ENCODE measurements at regions not wholly inside any gene's neighbourhood (a gene's known extent, or its start where the extent isn't known, plus 50 kb on each side); places are given as distances from the start of the nearest gene placed in this dataset.
A peak's percentile ranks its signal among the peaks of the same experiment; 100 is the strongest.

DNA sequence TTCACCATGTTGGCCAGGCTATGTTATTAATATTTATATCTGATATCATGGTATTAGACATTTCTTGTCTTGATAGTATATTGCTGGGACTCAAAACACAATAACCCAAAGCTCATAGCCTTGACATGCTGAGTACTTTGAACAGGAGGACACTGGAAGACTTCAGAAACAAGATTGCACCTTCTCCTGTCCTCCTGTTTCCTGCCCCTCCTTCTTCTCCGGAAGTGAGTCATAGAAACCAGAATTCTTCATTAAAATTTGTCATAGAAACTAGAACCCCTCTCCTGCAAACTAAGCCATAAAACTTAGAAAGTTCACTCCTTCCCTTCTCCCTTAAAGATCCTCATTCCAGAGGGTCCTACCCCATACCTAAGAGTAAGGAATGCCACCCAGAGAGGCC, 400.2 kb downstream of the SLITRK5 start:
- Histone ChIP-seq H3K4me1 (ENCODE audit: control insufficient read depth, insufficient read depth, low read length) (no peaks in the 10 kb centered on the region), H3K27me3 (ENCODE audit: control insufficient read depth, insufficient read depth, low read length) (no peaks in the 10 kb centered on the region), H3K36me3 (ENCODE audit: control insufficient read depth, insufficient read depth, low read length) (no peaks in the 10 kb centered on the region), H3K4me3 (ENCODE audit: low read length) (no peak overlapping the region), H3K9me3 (ENCODE audit: control insufficient read depth, insufficient read depth, low read length) (no peaks in the 10 kb centered on the region), H3K27ac (ENCODE audit: low read length) (no peak overlapping the region)
- Mint-ChIP-seq H3K9me3 (no peaks in the 10 kb centered on the region), H3K4me3 (peak overlapping the region; percentile 3), H3K27me3 (ENCODE audit: low read depth in 2 of 2) (no peaks in the 10 kb centered on the region), H3K4me1 (peaks cover 5 to 10% of the 10 kb centered on the region in 2 donors), H3K27ac (no peak overlapping the region), H3K36me3 (no peaks in the 10 kb centered on the region)
- DNase-seq = no peak
- intact Hi-C loops (cut with micrococcal nuclease) = no loop called here
- TF ChIP-seq, protein P1, sequence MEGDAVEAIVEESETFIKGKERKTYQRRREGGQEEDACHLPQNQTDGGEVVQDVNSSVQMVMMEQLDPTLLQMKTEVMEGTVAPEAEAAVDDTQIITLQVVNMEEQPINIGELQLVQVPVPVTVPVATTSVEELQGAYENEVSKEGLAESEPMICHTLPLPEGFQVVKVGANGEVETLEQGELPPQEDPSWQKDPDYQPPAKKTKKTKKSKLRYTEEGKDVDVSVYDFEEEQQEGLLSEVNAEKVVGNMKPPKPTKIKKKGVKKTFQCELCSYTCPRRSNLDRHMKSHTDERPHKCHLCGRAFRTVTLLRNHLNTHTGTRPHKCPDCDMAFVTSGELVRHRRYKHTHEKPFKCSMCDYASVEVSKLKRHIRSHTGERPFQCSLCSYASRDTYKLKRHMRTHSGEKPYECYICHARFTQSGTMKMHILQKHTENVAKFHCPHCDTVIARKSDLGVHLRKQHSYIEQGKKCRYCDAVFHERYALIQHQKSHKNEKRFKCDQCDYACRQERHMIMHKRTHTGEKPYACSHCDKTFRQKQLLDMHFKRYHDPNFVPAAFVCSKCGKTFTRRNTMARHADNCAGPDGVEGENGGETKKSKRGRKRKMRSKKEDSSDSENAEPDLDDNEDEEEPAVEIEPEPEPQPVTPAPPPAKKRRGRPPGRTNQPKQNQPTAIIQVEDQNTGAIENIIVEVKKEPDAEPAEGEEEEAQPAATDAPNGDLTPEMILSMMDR (IDR thresholded peaks at IDR 0.05) = no peak
- WGBS (ENCODE audit: insufficient coverage) = 64% methylated on average over 1 of the region's 1 CpG
- no peak for ATAC-seq

DNA sequence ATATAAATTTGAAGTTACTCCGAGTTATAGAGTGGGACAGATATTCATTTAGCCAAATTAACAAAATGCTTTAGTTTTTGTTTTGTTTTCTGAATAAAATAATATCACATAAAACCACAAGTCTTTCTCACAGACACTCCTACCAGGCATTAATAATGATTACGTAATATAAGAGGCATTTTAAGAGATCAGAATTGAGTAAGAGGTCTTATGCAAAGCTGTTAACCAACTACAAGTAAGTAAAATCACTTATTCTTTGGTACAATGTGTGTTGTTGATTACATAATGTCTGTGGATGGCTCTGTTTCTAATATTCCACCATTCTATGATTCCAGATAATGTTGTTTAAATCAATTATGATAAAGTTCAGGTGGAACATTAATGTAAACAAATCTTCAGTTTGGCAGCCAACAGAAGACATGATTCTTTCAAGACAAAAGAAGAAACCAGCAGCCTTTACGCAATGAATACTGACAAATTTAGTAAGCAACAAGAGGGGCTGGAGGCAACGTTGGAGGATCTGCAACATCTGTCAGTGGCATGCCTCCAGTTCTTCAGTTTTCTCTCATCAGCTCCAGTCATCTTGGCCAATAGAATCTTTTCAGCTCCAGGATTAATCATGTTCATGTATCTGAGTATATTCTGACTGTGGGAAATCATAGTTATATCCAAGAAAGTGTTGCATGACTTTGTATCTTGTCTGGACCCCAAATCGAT, 403.8 kb downstream of the SLITRK5 start:
- H3K27ac Mint-ChIP-seq = no peak overlapping the region
- H3K4me1 Mint-ChIP-seq = peaks cover 0 to 4% of the 10 kb centered on the region in 2 donors
- Histone ChIP-seq H3K36me3 (ENCODE audit: control insufficient read depth, insufficient read depth, low read length) (no peaks in the 10 kb centered on the region), H3K9me3 (ENCODE audit: control insufficient read depth, insufficient read depth, low read length) (no peaks in the 10 kb centered on the region), H3K27ac (ENCODE audit: low read length) (no peak overlapping the region), H3K4me3 (ENCODE audit: low read length) (no peak overlapping the region), H3K27me3 (ENCODE audit: control insufficient read depth, insufficient read depth, low read length) (no peaks in the 10 kb centered on the region), H3K4me1 (ENCODE audit: control insufficient read depth, insufficient read depth, low read length) (no peaks in the 10 kb centered on the region)
- no peaks in the 10 kb centered on the region for H3K27me3 Mint-ChIP-seq (ENCODE audit: low read depth in 2 of 2)
- no peaks in the 10 kb centered on the region for H3K9me3 Mint-ChIP-seq
- intact Hi-C loops (cut with micrococcal nuclease) = no loop called here
- no peaks in the 10 kb centered on the region for H3K36me3 Mint-ChIP-seq
- H3K4me3 Mint-ChIP-seq = no peak overlapping the region
- 83% methylated on average over 3 of the region's 5 CpGs for WGBS (ENCODE audit: insufficient coverage)
- DNase-seq (no peak), ATAC-seq (no peak)
- TF ChIP-seq, protein P1 (IDR thresholded peaks at IDR 0.05) = no peak

DNA sequence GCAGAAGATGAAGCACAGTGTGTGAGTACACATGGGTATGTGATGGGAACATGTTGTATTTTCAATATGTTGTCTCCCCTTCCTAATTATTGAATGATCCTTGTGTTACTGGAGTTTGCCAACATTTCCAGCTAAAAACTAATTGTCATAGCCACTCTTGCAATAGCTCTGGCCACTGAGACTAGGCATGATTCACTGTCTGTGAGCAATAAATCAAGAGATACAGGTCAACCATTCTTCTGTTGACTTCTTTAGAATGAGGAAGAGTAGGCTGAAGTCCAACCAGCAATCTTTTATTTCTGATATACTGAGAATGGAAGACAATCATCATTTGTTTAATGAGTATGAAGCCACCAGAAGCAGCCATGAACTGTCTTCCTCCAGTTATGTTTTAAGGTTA, 413.9 kb downstream of the SLITRK5 start:
- no peak for ATAC-seq
- H3K36me3 ChIP-seq (ENCODE audit: control insufficient read depth, insufficient read depth, low read length) = no peaks in the 10 kb centered on the region

More for the DNA sequence above, 413.9 kb downstream of the SLITRK5 start:
- H3K27ac Mint-ChIP-seq = no peak overlapping the region
- H3K4me3 ChIP-seq (ENCODE audit: low read length) = no peak overlapping the region
- no peak overlapping the region for H3K27ac ChIP-seq (ENCODE audit: low read length)
- no peak for DNase-seq
- H3K27me3 ChIP-seq (ENCODE audit: control insufficient read depth, insufficient read depth, low read length) = no peaks in the 10 kb centered on the region
- H3K9me3 ChIP-seq (ENCODE audit: control insufficient read depth, insufficient read depth, low read length) = no peaks in the 10 kb centered on the region
- no peaks in the 10 kb centered on the region for H3K27me3 Mint-ChIP-seq (ENCODE audit: low read depth in 2 of 2)
- H3K4me1 ChIP-seq (ENCODE audit: control insufficient read depth, insufficient read depth, low read length) = no peaks in the 10 kb centered on the region
- TF ChIP-seq, protein P1 (IDR thresholded peaks at IDR 0.05) = no peak
- H3K4me1 Mint-ChIP-seq = peaks cover 17% of the 10 kb centered on the region in 2 donors
- intact Hi-C loops (cut with micrococcal nuclease) = no loop called here
- no peaks in the 10 kb centered on the region for H3K9me3 Mint-ChIP-seq
- no peak overlapping the region for H3K4me3 Mint-ChIP-seq
- no peaks in the 10 kb centered on the region for H3K36me3 Mint-ChIP-seq
